ENCODE measurements at regions not wholly inside any gene's neighbourhood (a gene's known extent, or its start where the extent isn't known, plus 50 kb on each side); places are given as distances from the start of the nearest gene placed in this dataset.

DNA sequence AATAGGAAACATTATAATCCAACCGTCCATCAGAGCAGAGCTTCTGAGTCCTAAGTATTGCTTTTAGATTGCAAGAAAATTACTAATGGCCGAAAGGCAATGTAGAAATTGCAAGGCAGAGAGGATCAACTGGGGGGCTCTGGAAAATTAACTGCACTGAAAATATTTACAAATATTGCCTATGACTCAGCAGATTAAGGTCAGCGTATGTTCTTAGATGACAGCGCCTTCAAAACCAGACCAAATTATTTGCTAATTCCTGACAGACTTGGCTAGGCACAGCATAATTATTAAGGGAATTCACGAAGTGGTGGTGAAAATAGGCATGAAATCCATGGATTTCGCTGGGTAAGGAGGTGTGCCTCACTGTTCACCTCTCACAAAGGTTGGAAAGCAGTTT, 947.7 kb downstream of the TUSC7 start:
- DNase-seq = no peak
- Histone ChIP-seq H3K9me3 (no peaks in the 10 kb centered on the region), H3K36me3 (no peaks in the 10 kb centered on the region), H3K4me1 (no peaks in the 10 kb centered on the region), H3K27ac (no peak overlapping the region), H3K4me3 (no peak overlapping the region), H3K27me3 (replicated peaks in 1 of 7) (no peaks in the 10 kb centered on the region)
- intact Hi-C loops (cut with DNase I; ENCODE audit: low total_unique reads) = no loop called here
- WGBS, 5 donors = 78 to 86% (median 80%) methylated on average over 6 of the region's 6 CpGs
- TF ChIP-seq POLR2A (IDR thresholded peaks at IDR 0.05) (no peak), POLR2AphosphoS5 (IDR thresholded peaks at IDR 0.05) (no peak)
- TF ChIP-seq, protein P1, sequence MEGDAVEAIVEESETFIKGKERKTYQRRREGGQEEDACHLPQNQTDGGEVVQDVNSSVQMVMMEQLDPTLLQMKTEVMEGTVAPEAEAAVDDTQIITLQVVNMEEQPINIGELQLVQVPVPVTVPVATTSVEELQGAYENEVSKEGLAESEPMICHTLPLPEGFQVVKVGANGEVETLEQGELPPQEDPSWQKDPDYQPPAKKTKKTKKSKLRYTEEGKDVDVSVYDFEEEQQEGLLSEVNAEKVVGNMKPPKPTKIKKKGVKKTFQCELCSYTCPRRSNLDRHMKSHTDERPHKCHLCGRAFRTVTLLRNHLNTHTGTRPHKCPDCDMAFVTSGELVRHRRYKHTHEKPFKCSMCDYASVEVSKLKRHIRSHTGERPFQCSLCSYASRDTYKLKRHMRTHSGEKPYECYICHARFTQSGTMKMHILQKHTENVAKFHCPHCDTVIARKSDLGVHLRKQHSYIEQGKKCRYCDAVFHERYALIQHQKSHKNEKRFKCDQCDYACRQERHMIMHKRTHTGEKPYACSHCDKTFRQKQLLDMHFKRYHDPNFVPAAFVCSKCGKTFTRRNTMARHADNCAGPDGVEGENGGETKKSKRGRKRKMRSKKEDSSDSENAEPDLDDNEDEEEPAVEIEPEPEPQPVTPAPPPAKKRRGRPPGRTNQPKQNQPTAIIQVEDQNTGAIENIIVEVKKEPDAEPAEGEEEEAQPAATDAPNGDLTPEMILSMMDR (IDR thresholded peaks at IDR 0.05 in 8 of 11, conservative IDR thresholded peaks at IDR 0.05 in 3 of 11) = no peak

- H3K27ac ChIP-seq = no peak overlapping the region
- H3K27me3 ChIP-seq (replicated peaks in 1 of 7) = no peaks in the 10 kb centered on the region
- DNase-seq = no peak
- H3K36me3 ChIP-seq = no peaks in the 10 kb centered on the region
- no peaks in the 10 kb centered on the region for H3K9me3 ChIP-seq
- no peak for TF ChIP-seq POLR2A (IDR thresholded peaks at IDR 0.05)
- TF ChIP-seq, protein P1 (IDR thresholded peaks at IDR 0.05 in 8 of 11, conservative IDR thresholded peaks at IDR 0.05 in 3 of 11) = no peak
- TF ChIP-seq POLR2AphosphoS5 (IDR thresholded peaks at IDR 0.05) = no peak
- no peak overlapping the region for H3K4me3 ChIP-seq
- H3K4me1 ChIP-seq = no peaks in the 10 kb centered on the region
- intact Hi-C loops (cut with DNase I; ENCODE audit: low total_unique reads) = no loop called here
- WGBS, 5 donors = 76 to 94% (median 80%) methylated on average over 2 of the region's 2 CpGs
Measured at GRCh38 chr3:117660941-117661817, 951.6 kb downstream of the TUSC7 start.

GRCh38 chr3:117661818-117662095, 952.2 kb downstream of the TUSC7 start:
- Histone ChIP-seq H3K27ac (no peak overlapping the region), H3K9me3 (no peaks in the 10 kb centered on the region), H3K36me3 (no peaks in the 10 kb centered on the region), H3K27me3 (replicated peaks in 1 of 7) (no peaks in the 10 kb centered on the region), H3K4me3 (no peak overlapping the region), H3K4me1 (no peaks in the 10 kb centered on the region)
- DNase-seq = no peak
- intact Hi-C loops (cut with DNase I; ENCODE audit: low total_unique reads) = no loop called here
- TF ChIP-seq POLR2A (IDR thresholded peaks at IDR 0.05) (no peak), POLR2AphosphoS5 (IDR thresholded peaks at IDR 0.05) (no peak)
- TF ChIP-seq, protein P1 (IDR thresholded peaks at IDR 0.05 in 8 of 11, conservative IDR thresholded peaks at IDR 0.05 in 3 of 11) = no peak
- 84 to 92% (median 88%) methylated on average over 3 of the region's 3 CpGs for WGBS, 5 donors

DNA sequence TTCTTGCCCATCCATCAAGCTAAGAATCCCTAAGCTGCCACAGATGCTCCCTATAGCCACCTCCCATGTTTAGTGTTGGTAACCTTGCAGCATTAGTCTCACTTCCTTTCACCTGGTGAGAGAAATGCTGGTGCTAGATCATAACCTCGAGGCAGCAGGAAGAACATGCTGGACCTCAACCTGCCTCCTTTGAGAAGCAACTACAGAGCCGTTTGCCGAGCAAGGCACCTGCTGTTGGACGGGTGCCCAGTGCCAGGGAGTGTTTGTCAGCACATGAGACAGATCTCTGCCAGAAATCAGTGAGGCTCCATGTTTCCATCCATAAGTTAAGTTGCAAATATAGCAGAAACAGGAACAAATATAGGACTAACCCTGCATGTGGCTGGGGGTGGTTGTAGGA, 955.7 kb downstream of the TUSC7 start:
- Histone ChIP-seq H3K27me3 (replicated peaks in 1 of 7) (no peaks in the 10 kb centered on the region), H3K4me1 (no peaks in the 10 kb centered on the region), H3K4me3 (no peak overlapping the region), H3K9me3 (no peaks in the 10 kb centered on the region), H3K27ac (no peak overlapping the region), H3K36me3 (no peaks in the 10 kb centered on the region)
- TF ChIP-seq POLR2AphosphoS5 (IDR thresholded peaks at IDR 0.05) (no peak), POLR2A (IDR thresholded peaks at IDR 0.05) (no peak)
- TF ChIP-seq, protein P1 (IDR thresholded peaks at IDR 0.05 in 8 of 11, conservative IDR thresholded peaks at IDR 0.05 in 3 of 11) = no peak
- DNase-seq = no peak
- WGBS, 5 donors = 62 to 74% (median 69%) methylated on average over 4 of the region's 4 CpGs
- intact Hi-C loops (cut with DNase I; ENCODE audit: low total_unique reads) = no loop called here

All from spleen (tissue), 11 donors.